ENCODE measurements at regions not wholly inside any gene's neighbourhood (a gene's known extent, or its start where the extent isn't known, plus 50 kb on each side); places are given as distances from the start of the nearest gene placed in this dataset.

DNA sequence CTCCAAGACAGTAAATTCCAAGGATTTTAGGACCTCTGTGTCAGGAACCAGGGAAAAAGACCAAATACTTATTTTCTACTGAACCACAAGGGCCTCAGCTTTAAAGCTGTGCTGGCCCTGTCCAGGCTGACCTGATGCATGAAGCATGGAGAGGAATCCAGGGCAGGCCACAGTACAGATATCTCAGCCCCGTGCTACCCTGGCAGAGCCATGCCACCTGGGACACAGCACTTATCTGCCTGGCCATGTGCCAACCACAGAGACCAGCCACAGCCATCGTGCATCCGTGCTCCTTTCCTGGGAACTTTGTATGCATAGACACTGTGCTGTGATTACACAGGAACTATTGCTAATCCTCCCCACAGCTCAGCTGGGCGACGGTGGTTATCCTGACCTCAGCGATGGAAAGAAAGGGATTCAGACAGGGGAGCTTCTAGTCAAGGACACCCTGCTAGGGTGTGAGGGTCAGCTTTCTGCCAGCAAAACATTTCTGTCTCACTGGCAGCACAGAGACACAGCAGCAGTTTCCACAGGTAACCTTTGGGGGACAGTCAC, 687.4 kb upstream of the ID2 start:
- no peaks in the 10 kb centered on the region for H3K9me3 ChIP-seq
- H3K4me1 ChIP-seq = no peaks in the 10 kb centered on the region
- ChIA-PET CTCF (no interaction called here), POLR2A (no interaction called here)
- Mint-ChIP-seq H3K4me1 (ENCODE audit: low read depth, unreplicated experiment) (no peaks in the 10 kb centered on the region), H3K27ac (ENCODE audit: unreplicated experiment) (no peak overlapping the region), H3K4me3 (ENCODE audit: unreplicated experiment) (no peak overlapping the region), H3K27me3 (ENCODE audit: insufficient read depth, unreplicated experiment) (peaks cover 13% of the 10 kb centered on the region), H3K36me3 (ENCODE audit: insufficient read depth, unreplicated experiment) (no peaks in the 10 kb centered on the region), H3K9me3 (ENCODE audit: unreplicated experiment) (no peaks in the 10 kb centered on the region)
- intact Hi-C loops (cut with micrococcal nuclease; ENCODE audit: unreplicated experiment) = no loop called here
- TF ChIP-seq, protein P1, sequence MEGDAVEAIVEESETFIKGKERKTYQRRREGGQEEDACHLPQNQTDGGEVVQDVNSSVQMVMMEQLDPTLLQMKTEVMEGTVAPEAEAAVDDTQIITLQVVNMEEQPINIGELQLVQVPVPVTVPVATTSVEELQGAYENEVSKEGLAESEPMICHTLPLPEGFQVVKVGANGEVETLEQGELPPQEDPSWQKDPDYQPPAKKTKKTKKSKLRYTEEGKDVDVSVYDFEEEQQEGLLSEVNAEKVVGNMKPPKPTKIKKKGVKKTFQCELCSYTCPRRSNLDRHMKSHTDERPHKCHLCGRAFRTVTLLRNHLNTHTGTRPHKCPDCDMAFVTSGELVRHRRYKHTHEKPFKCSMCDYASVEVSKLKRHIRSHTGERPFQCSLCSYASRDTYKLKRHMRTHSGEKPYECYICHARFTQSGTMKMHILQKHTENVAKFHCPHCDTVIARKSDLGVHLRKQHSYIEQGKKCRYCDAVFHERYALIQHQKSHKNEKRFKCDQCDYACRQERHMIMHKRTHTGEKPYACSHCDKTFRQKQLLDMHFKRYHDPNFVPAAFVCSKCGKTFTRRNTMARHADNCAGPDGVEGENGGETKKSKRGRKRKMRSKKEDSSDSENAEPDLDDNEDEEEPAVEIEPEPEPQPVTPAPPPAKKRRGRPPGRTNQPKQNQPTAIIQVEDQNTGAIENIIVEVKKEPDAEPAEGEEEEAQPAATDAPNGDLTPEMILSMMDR (IDR thresholded peaks at IDR 0.05; ENCODE audit: insufficient read depth in 1 of 2, low read depth in 1 of 2, low read length in 1 of 2, severe bottlenecking in 1 of 2, unreplicated experiment in 1 of 2) = no peak
- no peak for DNase-seq
- no peaks in the 10 kb centered on the region for H3K36me3 ChIP-seq (ENCODE audit: control insufficient read depth, insufficient read depth, low read length)
- no peak overlapping the region for H3K4me3 ChIP-seq (ENCODE audit: low read depth, low read length)
- no peaks in the 10 kb centered on the region for H3K27me3 ChIP-seq (replicated peaks; ENCODE audit: control insufficient read depth, insufficient read depth, low read length)
- no TSS peak for BruUV-seq (replicated peaks)

DNA sequence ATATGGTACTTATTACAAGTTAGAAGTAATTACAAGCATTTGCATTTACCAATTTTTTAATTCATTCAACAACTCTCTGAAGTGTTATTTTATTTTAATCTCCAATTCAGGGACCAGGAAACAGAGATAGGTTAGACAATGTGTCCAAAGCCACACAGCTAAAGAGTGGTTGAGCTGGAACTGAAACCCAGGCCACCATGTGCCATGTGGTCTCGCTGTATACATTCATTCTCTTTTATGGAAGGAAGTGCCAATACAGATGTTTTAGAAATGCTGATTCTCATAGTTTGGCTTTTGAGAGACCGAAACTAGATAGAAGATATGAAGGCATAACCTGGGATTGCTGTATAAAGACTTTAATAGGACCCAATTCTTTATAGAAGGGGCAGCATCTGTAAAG, 684.6 kb upstream of the ID2 start:
- Mint-ChIP-seq H3K4me3 (ENCODE audit: unreplicated experiment) (no peak overlapping the region), H3K9me3 (ENCODE audit: unreplicated experiment) (no peaks in the 10 kb centered on the region), H3K27me3 (ENCODE audit: insufficient read depth, unreplicated experiment) (peaks cover 5% of the 10 kb centered on the region), H3K4me1 (ENCODE audit: low read depth, unreplicated experiment) (no peaks in the 10 kb centered on the region), H3K27ac (ENCODE audit: unreplicated experiment) (no peak overlapping the region), H3K36me3 (ENCODE audit: insufficient read depth, unreplicated experiment) (no peaks in the 10 kb centered on the region)
- DNase-seq = no peak
- Histone ChIP-seq H3K4me3 (ENCODE audit: low read depth, low read length) (no peak overlapping the region), H3K27me3 (replicated peaks; ENCODE audit: control insufficient read depth, insufficient read depth, low read length) (no peaks in the 10 kb centered on the region), H3K9me3 (no peaks in the 10 kb centered on the region), H3K36me3 (ENCODE audit: control insufficient read depth, insufficient read depth, low read length) (no peaks in the 10 kb centered on the region), H3K4me1 (no peaks in the 10 kb centered on the region)
- intact Hi-C loops (cut with micrococcal nuclease; ENCODE audit: unreplicated experiment) = no loop called here
- ChIA-PET POLR2A (no interaction called here), CTCF (no interaction called here)
- BruUV-seq (replicated peaks) = no TSS peak
- TF ChIP-seq, protein P1 (IDR thresholded peaks at IDR 0.05; ENCODE audit: insufficient read depth in 1 of 2, low read depth in 1 of 2, low read length in 1 of 2, severe bottlenecking in 1 of 2, unreplicated experiment in 1 of 2) = no peak

DNA sequence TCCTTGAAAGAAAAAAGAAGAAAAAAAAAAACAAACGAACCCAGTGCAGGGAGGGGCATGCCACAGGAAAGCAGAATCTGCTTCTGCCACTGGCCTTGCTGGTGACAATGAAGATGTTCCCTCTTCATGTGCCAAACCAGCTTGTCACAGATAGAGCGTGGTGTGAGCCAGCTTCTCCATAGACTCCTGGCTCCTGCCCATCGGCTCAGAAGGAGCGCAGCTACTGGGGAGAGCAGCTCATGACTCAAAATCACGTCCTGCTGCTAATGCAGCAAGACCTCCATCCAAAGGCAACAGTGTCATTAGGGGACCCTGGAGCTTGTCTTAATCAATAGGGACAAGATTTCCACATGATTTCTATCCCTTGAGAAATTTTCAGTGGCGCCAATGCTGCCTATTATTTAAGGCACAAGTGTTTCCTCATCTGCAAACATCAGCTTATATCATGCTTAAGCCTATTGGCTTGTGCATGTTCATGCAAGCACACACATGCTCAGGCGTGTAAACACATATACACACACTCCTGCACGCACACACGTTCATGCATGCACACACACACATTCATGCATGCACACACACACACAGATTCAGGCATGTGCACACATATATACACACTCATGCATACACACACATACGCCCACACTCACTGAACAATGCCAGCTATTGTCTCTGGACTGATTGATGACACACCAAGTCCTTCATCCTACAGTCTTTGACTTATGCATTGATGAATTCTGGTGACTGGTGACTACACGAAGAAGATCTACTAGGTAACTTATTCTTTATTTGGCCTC, 682.0 kb upstream of the ID2 start:
- BruUV-seq (replicated peaks) = no TSS peak
- no peaks in the 10 kb centered on the region for H3K9me3 Mint-ChIP-seq (ENCODE audit: unreplicated experiment)
- H3K4me3 Mint-ChIP-seq (ENCODE audit: unreplicated experiment) = no peak overlapping the region
- no peaks in the 10 kb centered on the region for H3K36me3 Mint-ChIP-seq (ENCODE audit: insufficient read depth, unreplicated experiment)
- Histone ChIP-seq H3K4me3 (ENCODE audit: low read depth, low read length) (no peak overlapping the region), H3K9me3 (no peaks in the 10 kb centered on the region), H3K4me1 (peaks cover 12% of the 10 kb centered on the region), H3K36me3 (ENCODE audit: control insufficient read depth, insufficient read depth, low read length) (no peaks in the 10 kb centered on the region), H3K27me3 (replicated peaks; ENCODE audit: control insufficient read depth, insufficient read depth, low read length) (no peaks in the 10 kb centered on the region)
- CTCF ChIA-PET = no interaction called here
- H3K4me1 Mint-ChIP-seq (ENCODE audit: low read depth, unreplicated experiment) = no peaks in the 10 kb centered on the region
- DNase-seq = no peak
- H3K27ac Mint-ChIP-seq (ENCODE audit: unreplicated experiment) = no peak overlapping the region
- H3K27me3 Mint-ChIP-seq (ENCODE audit: insufficient read depth, unreplicated experiment) = peaks cover 3% of the 10 kb centered on the region
- intact Hi-C loops (cut with micrococcal nuclease; ENCODE audit: unreplicated experiment) = no loop called here
- POLR2A ChIA-PET = interaction anchor here (0.6 kb wide), 1 partner anchor 1422 kb away, joined by 4 read pairs; no protein-coding TSS in a partner anchor
- TF ChIP-seq, protein P1 (IDR thresholded peaks at IDR 0.05; ENCODE audit: insufficient read depth in 1 of 2, low read depth in 1 of 2, low read length in 1 of 2, severe bottlenecking in 1 of 2, unreplicated experiment in 1 of 2) = no peak

All from Caco-2 (cell line).